Tibial nerve (tissue), 4 donors: ENCODE measurements at regions not wholly inside any gene's neighbourhood (a gene's known extent, or its start where the extent isn't known, plus 50 kb on each side); places are given as distances from the start of the nearest gene placed in this dataset.

Source experiments
- EP300 ChIP-seq, 2 donors: sonication (generic); formaldehyde crosslinking; IDR thresholded peaks; one replicate each; pipeline ENCODE4 v1.6.1; 2017; ENCODE audit warnings: antibody characterized with exemption in 2 of 2, mild to moderate bottlenecking in 1 of 2
- POLR2A ChIP-seq, 2 donors: fragments of 450-650 bp; IDR thresholded peaks; one replicate each; pipeline ENCODE4 v1.6.1; 2017; ENCODE audit warnings: antibody characterized with exemption in 2 of 2, mild to moderate bottlenecking in 2 of 2, moderate library complexity in 2 of 2
- TF ChIP-seq, protein P1 (sequence below), 5 experiments: fragments of 200-600 bp in 3 of 5; fragments of 450-650 bp in 2 of 5; sonication (generic) in 3 of 5; IDR thresholded peaks; one replicate each; pipeline ENCODE4 v1.5.1; 2016 to 2019; ENCODE audit warnings: antibody characterized with exemption in 5 of 5, mild to moderate bottlenecking in 3 of 5, moderate library complexity in 2 of 5

DNA sequence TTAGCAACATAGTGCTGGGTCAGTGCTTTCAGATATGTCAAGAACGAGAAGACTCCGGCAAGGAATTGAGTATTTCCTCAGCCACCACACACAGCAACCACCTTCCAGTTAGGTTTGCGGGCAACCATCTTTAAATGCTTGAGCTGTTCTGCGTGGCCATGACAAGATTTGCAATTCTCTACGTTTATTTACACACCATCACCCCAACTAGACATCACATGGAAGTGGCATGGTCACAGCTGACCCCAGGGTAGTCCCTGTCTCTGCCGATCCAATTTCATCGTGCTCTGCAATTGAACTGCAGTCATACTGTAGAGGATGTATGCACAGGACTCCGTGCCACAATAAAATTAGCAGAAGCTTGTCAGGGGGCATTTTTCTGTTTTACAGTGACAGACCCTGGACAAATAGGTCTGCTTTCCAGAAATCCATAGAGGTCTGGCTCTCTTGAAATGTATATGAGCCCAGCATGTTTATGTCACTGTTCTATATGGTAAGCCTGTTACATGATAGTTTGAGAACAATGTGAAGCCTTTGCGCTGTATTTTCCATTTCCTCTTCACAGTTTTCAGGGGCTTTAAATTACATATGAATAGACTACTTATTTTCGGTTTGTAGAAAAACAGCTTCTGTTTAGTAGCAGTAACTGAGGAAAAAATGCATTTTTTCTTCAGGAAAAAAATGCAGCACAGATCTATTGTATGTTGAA is 605.2 kb downstream of the NR4A2 start:
- TF ChIP-seq, protein P1, sequence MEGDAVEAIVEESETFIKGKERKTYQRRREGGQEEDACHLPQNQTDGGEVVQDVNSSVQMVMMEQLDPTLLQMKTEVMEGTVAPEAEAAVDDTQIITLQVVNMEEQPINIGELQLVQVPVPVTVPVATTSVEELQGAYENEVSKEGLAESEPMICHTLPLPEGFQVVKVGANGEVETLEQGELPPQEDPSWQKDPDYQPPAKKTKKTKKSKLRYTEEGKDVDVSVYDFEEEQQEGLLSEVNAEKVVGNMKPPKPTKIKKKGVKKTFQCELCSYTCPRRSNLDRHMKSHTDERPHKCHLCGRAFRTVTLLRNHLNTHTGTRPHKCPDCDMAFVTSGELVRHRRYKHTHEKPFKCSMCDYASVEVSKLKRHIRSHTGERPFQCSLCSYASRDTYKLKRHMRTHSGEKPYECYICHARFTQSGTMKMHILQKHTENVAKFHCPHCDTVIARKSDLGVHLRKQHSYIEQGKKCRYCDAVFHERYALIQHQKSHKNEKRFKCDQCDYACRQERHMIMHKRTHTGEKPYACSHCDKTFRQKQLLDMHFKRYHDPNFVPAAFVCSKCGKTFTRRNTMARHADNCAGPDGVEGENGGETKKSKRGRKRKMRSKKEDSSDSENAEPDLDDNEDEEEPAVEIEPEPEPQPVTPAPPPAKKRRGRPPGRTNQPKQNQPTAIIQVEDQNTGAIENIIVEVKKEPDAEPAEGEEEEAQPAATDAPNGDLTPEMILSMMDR (IDR thresholded peaks at IDR 0.05), result no peak
- TF ChIP-seq EP300 (IDR thresholded peaks at IDR 0.05) (no peak), POLR2A (IDR thresholded peaks at IDR 0.05) (no peak)
